Activated CD8-positive, alpha-beta memory T cell treated with anti-CD3 and anti-CD28 coated beads for 1 hour (primary cell): ENCODE measurements at regions not wholly inside any gene's neighbourhood (a gene's known extent, or its start where the extent isn't known, plus 50 kb on each side); places are given as distances from the start of the nearest gene placed in this dataset.
"Not testable (repeated sequence)": the region's sequence is repeated elsewhere in the genome, so short reads cannot be mapped to it uniquely, and the experiment has no call there.

Experiments
- DNase-seq, 2 donors: peaks; one replicate each; pipeline ENCODE4 v3.0.0-alpha.2; 2020; ENCODE audit warnings: low read depth in 1 of 2; ENCODE audit errors: extremely low read depth in 1 of 2

- DNase-seq: no peak
These were observed 414.7 kb upstream of the GHITM start for GRCh38 chr10:83724471-83725241.

GRCh38 chr10:83725567-83725966 is 413.7 kb upstream of the GHITM start:
- no peak for DNase-seq

GRCh38 chr10:83734278-83734677 is 405.0 kb upstream of the GHITM start:
- no peak for DNase-seq

- DNase-seq: no peak
These were observed 403.3 kb upstream of the GHITM start for GRCh38 chr10:83736008-83736407.

GRCh38 chr10:83750604-83751003 is 388.7 kb upstream of the GHITM start:
- no peak for DNase-seq

- no peak for DNase-seq
These were observed 385.8 kb upstream of the GHITM start for GRCh38 chr10:83753490-83753889.

GRCh38 chr10:83754857-83755256 is 384.5 kb upstream of the GHITM start:
- no peak for DNase-seq

- DNase-seq: no peak
These were observed 379.2 kb upstream of the GHITM start for GRCh38 chr10:83760142-83760541.

GRCh38 chr10:83764666-83765065 is 374.6 kb upstream of the GHITM start:
- no peak for DNase-seq

GRCh38 chr10:83765731-83766130 is 373.6 kb upstream of the GHITM start:
- no peak for DNase-seq

GRCh38 chr10:83769281-83769820 is 370.0 kb upstream of the GHITM start:
- DNase-seq: no peak

GRCh38 chr10:83786701-83787100 is 352.6 kb upstream of the GHITM start:
- not testable (repeated sequence) for DNase-seq

GRCh38 chr10:83801983-83802382 is 337.3 kb upstream of the GHITM start:
- no peak for DNase-seq

- no peak for DNase-seq
These were observed 332.6 kb upstream of the GHITM start for GRCh38 chr10:83806717-83807116.

GRCh38 chr10:83809001-83809400 is 330.3 kb upstream of the GHITM start:
- no peak for DNase-seq

- no peak for DNase-seq
These were observed 322.4 kb upstream of the GHITM start for GRCh38 chr10:83816942-83817341.

- DNase-seq: no peak
These were observed 321.5 kb upstream of the GHITM start for GRCh38 chr10:83817797-83818196.

GRCh38 chr10:83819609-83820008 is 319.7 kb upstream of the GHITM start:
- no peak for DNase-seq

GRCh38 chr10:83820033-83820432 is 319.3 kb upstream of the GHITM start:
- DNase-seq: no peak

GRCh38 chr10:83824099-83824498 is 315.2 kb upstream of the GHITM start:
- no peak for DNase-seq

- no peak for DNase-seq
These were observed 305.2 kb upstream of the GHITM start for GRCh38 chr10:83834096-83834495.

GRCh38 chr10:83835945-83836745 is 303.2 kb upstream of the GHITM start:
- DNase-seq: no peak
